ENCODE measurements at regions not wholly inside any gene's neighbourhood (a gene's known extent, or its start where the extent isn't known, plus 50 kb on each side); places are given as distances from the start of the nearest gene placed in this dataset.

DNA sequence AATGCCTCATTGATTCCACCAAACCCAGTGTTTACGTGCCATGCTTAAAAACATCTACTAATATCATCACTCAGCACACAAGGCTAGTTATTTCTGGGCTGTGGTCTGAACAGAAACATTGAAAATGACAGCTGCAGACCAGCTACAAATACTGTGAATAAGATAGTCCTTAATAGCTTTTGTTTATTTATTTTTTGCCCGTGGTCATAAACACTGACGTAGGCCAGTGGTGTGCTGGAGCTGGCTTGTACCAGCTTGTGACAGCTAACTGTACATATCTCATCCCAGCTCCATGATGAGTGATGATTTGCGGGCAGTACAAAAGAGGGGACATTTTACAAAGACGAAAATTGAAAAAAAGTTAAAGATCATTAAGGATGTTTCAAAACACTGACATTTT is 1057.0 kb downstream of the EPHA7 start:
- ChIA-PET CTCF (interaction anchor here (0.7 kb wide), 1 partner anchor 120 kb away, joined by 3 read pairs; no protein-coding TSS in a partner anchor), POLR2A (ENCODE audit: low non-redundant PET) (no interaction called here)
- TF ChIP-seq, protein P1, sequence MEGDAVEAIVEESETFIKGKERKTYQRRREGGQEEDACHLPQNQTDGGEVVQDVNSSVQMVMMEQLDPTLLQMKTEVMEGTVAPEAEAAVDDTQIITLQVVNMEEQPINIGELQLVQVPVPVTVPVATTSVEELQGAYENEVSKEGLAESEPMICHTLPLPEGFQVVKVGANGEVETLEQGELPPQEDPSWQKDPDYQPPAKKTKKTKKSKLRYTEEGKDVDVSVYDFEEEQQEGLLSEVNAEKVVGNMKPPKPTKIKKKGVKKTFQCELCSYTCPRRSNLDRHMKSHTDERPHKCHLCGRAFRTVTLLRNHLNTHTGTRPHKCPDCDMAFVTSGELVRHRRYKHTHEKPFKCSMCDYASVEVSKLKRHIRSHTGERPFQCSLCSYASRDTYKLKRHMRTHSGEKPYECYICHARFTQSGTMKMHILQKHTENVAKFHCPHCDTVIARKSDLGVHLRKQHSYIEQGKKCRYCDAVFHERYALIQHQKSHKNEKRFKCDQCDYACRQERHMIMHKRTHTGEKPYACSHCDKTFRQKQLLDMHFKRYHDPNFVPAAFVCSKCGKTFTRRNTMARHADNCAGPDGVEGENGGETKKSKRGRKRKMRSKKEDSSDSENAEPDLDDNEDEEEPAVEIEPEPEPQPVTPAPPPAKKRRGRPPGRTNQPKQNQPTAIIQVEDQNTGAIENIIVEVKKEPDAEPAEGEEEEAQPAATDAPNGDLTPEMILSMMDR (conservative IDR thresholded peaks at IDR 0.05; ENCODE audit: low read depth), result no peak
- no peak for DNase-seq (ENCODE audit: low spot score)
- H3K27ac ChIP-seq, result no peak overlapping the region

- TF ChIP-seq, protein P1 (conservative IDR thresholded peaks at IDR 0.05; ENCODE audit: low read depth), result no peak
- no peak for DNase-seq (ENCODE audit: low spot score)
- CTCF ChIA-PET, result no interaction called here
- POLR2A ChIA-PET (ENCODE audit: low non-redundant PET), result no interaction called here
- no peak overlapping the region for H3K27ac ChIP-seq
These were observed 1057.4 kb downstream of the EPHA7 start for GRCh38 chr6:92361990-92362389.

- ChIA-PET CTCF (no interaction called here), POLR2A (ENCODE audit: low non-redundant PET) (no interaction called here)
- DNase-seq (ENCODE audit: low spot score), result no peak
- H3K27ac ChIP-seq, result no peak overlapping the region
- TF ChIP-seq, protein P1 (conservative IDR thresholded peaks at IDR 0.05; ENCODE audit: low read depth), result no peak
These were observed 1065.0 kb downstream of the EPHA7 start for GRCh38 chr6:92354270-92354829.

DNA sequence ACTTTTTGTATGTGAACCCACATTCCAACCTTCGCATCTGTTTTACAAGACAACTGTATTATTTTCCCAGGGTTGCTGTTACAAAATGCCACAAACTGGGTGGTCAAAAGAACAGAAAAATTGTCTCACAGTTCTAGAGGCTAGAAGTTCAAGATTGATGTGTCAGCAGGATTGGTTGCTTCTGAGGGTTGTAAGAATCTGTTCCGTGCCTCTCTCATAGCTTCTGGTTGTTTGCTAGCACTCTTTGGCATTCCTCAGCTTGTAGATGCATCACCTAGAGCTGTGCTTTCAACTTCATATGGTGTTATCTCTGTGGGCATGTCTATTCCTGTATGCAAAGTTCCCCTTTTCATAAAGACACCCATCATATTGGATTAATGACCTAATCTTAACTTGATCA is 1067.2 kb downstream of the EPHA7 start:
- ChIA-PET POLR2A (ENCODE audit: low non-redundant PET) (no interaction called here), CTCF (no interaction called here)
- H3K27ac ChIP-seq, result no peak overlapping the region
- no peak for DNase-seq (ENCODE audit: low spot score)
- TF ChIP-seq, protein P1 (conservative IDR thresholded peaks at IDR 0.05; ENCODE audit: low read depth), result no peak

- TF ChIP-seq, protein P1 (conservative IDR thresholded peaks at IDR 0.05; ENCODE audit: low read depth), result no peak
- no peak for DNase-seq (ENCODE audit: low spot score)
- CTCF ChIA-PET, result interaction anchor here (0.7 kb wide), 1 partner anchor 470 kb away, joined by 3 read pairs; no protein-coding TSS in a partner anchor
- POLR2A ChIA-PET (ENCODE audit: low non-redundant PET), result no interaction called here
- H3K27ac ChIP-seq, result no peak overlapping the region
These were observed 1078.2 kb downstream of the EPHA7 start for GRCh38 chr6:92341201-92341600.

DNA sequence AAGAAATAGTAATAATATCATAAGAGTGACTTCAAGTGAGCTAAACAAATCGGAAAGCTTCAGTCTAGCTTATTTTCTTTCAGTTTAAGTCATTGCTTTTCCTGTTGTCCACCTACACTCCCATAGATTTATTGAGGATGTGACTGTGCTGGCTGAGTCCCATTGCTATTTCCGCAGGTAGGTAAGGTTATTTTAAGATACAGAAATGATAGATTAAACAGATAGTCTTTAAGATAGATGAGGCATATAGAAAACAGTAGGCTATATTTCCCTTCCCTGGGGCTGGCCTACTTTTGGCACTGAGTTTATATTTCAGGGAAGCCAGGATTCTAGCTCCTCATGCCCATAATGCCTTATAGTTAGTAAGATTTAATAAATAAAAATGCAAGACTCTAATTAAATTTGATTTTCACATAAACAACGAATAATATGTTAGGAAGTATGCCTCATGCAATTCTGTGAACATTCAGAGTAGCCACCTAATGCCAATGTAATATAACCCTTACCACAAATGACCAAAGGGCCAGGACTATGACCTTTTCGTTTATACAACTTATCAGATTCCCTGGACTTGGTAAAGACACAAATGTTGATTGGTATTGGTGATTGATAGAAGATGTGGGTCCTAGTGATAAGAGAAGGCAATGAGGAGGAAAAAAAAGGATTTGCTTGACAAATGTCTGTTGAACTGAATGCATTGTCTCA is 1079.3 kb downstream of the EPHA7 start:
- ChIA-PET CTCF (no interaction called here), POLR2A (ENCODE audit: low non-redundant PET) (no interaction called here)
- TF ChIP-seq, protein P1 (conservative IDR thresholded peaks at IDR 0.05; ENCODE audit: low read depth), result no peak
- DNase-seq (ENCODE audit: low spot score), result no peak
- no peak overlapping the region for H3K27ac ChIP-seq
